ENCODE measurements at regions not wholly inside any gene's neighbourhood (a gene's known extent, or its start where the extent isn't known, plus 50 kb on each side); places are given as distances from the start of the nearest gene placed in this dataset.

- ChIA-PET POLR2A (no interaction called here), CTCF (no interaction called here)
- no peaks in the 10 kb centered on the region for H3K27me3 ChIP-seq (ENCODE audit: control insufficient read depth, insufficient read depth, low read length)
- intact Hi-C loops (cut with micrococcal nuclease; ENCODE audit: unreplicated experiment): no loop called here
- ATAC-seq: no peak
- H3K27ac ChIP-seq (ENCODE audit: low read length): no peak overlapping the region
- no peaks in the 10 kb centered on the region for H3K4me1 ChIP-seq (ENCODE audit: control insufficient read depth, insufficient read depth, low read length)
- DNase-seq (ENCODE audit: low read depth, low spot score): no peak
- no peak for TF ChIP-seq REST (IDR thresholded peaks at IDR 0.05; ENCODE audit: insufficient read depth in 1 of 2, low read depth in 2 of 2, low read length in 1 of 2)
- no peak for TF ChIP-seq CTCF (IDR thresholded peaks at IDR 0.05)
- TF ChIP-seq TCF7L2 (IDR thresholded peaks at IDR 0.05; ENCODE audit: low read depth, low read length): no peak
- no peak for TF ChIP-seq POLR2AphosphoS5 (IDR thresholded peaks at IDR 0.05; ENCODE audit: low read depth, low read length)
- no peak for TF ChIP-seq SIN3A (IDR thresholded peaks at IDR 0.05; ENCODE audit: borderline replicate concordance, insufficient read depth, low read depth, low read length)
- H3K9me3 ChIP-seq (ENCODE audit: control insufficient read depth, insufficient read depth, low read depth, low read length): no peaks in the 10 kb centered on the region
- no peak overlapping the region for H3K4me3 ChIP-seq (ENCODE audit: low read depth in 2 of 2, low read length in 2 of 2)
- BruUV-seq (replicated peaks): no TSS peak
- H3K36me3 ChIP-seq (ENCODE audit: control insufficient read depth, insufficient read depth, low read length): no peaks in the 10 kb centered on the region
- in situ Hi-C loops (cut with HindIII; ENCODE audit: low pct_unique_long_range_greater_than_20kb, low sequenced_read_pairs): no loop called here
Measured at GRCh38 chr11:80412604-80413003, 971.8 kb upstream of the TENM4 start.

- BruUV-seq (replicated peaks): no TSS peak
- Histone ChIP-seq H3K4me3 (ENCODE audit: low read depth in 2 of 2, low read length in 2 of 2) (no peak overlapping the region), H3K36me3 (ENCODE audit: control insufficient read depth, insufficient read depth, low read length) (no peaks in the 10 kb centered on the region), H3K9me3 (ENCODE audit: control insufficient read depth, insufficient read depth, low read depth, low read length) (no peaks in the 10 kb centered on the region), H3K27ac (ENCODE audit: low read length) (no peak overlapping the region), H3K4me1 (ENCODE audit: control insufficient read depth, insufficient read depth, low read length) (no peaks in the 10 kb centered on the region), H3K27me3 (ENCODE audit: control insufficient read depth, insufficient read depth, low read length) (no peaks in the 10 kb centered on the region)
- CTCF ChIA-PET: no interaction called here
- intact Hi-C loops (cut with micrococcal nuclease; ENCODE audit: unreplicated experiment) (no loop called here), in situ Hi-C loops (cut with HindIII; ENCODE audit: low pct_unique_long_range_greater_than_20kb, low sequenced_read_pairs) (no loop called here)
- no peak for TF ChIP-seq TCF7L2 (IDR thresholded peaks at IDR 0.05; ENCODE audit: low read depth, low read length)
- TF ChIP-seq POLR2AphosphoS5 (IDR thresholded peaks at IDR 0.05; ENCODE audit: low read depth, low read length): no peak
- TF ChIP-seq SIN3A (IDR thresholded peaks at IDR 0.05; ENCODE audit: borderline replicate concordance, insufficient read depth, low read depth, low read length): no peak
- no peak for TF ChIP-seq CTCF (IDR thresholded peaks at IDR 0.05)
- TF ChIP-seq REST (IDR thresholded peaks at IDR 0.05; ENCODE audit: insufficient read depth in 1 of 2, low read depth in 2 of 2, low read length in 1 of 2): no peak
- POLR2A ChIA-PET: no interaction called here
- DNase-seq (ENCODE audit: low read depth, low spot score): no peak
- no peak for ATAC-seq
Measured at GRCh38 chr11:80393210-80393609, 952.4 kb upstream of the TENM4 start.

Data from Panc1 (cell line).